Amygdala (tissue), 56 donors: ENCODE measurements at regions not wholly inside any gene's neighbourhood (a gene's known extent, or its start where the extent isn't known, plus 50 kb on each side); places are given as distances from the start of the nearest gene placed in this dataset.

Experiments used
- DNase-seq, 56 donors: peaks; one replicate each; lab custom pipeline; 2025; lab: John Stamatoyannopoulos, UW

- DNase-seq = no peak
These were observed 53.8 kb downstream of the ADM start for GRCh38 chr11:10358696-10359095.

GRCh38 chr11:10359171-10359570 lies 54.3 kb downstream of the ADM start:
- DNase-seq = no peak

GRCh38 chr11:10360835-10361234 lies 56.0 kb downstream of the ADM start:
- no peak for DNase-seq

- DNase-seq = no peak
These were observed 60.2 kb downstream of the ADM start for GRCh38 chr11:10365045-10365444.

- peak in 33 of 56 donors; percentile 7 to 62 (median 26) for DNase-seq
These were observed 61.9 kb downstream of the ADM start for GRCh38 chr11:10366568-10367331.

GRCh38 chr11:10371926-10372641 lies 67.2 kb downstream of the ADM start:
- no peak for DNase-seq

GRCh38 chr11:10373340-10373739 lies 68.5 kb downstream of the ADM start:
- peak in 5 of 56 donors; percentile 6 to 49 (median 14) for DNase-seq

GRCh38 chr11:10373929-10374328 lies 69.1 kb downstream of the ADM start:
- DNase-seq = no peak

GRCh38 chr11:10374386-10374785 lies 69.5 kb downstream of the ADM start:
- no peak for DNase-seq

- no peak for DNase-seq
These were observed 70.6 kb downstream of the ADM start for GRCh38 chr11:10375280-10375971.

GRCh38 chr11:10376061-10376460 lies 71.2 kb downstream of the ADM start:
- DNase-seq = no peak

- DNase-seq = no peak
These were observed 72.3 kb downstream of the ADM start for GRCh38 chr11:10377183-10377582.

- DNase-seq = no peak
These were observed 73.5 kb downstream of the ADM start for GRCh38 chr11:10378362-10378761.

- no peak for DNase-seq
These were observed 74.1 kb downstream of the ADM start for GRCh38 chr11:10379022-10379421.

GRCh38 chr11:10379426-10379825 lies 74.6 kb downstream of the ADM start:
- no peak for DNase-seq

- no peak for DNase-seq
These were observed 75.0 kb upstream of the AMPD3 start for GRCh38 chr11:10379871-10380568.

- no peak for DNase-seq
These were observed 74.1 kb upstream of the AMPD3 start for GRCh38 chr11:10380921-10381320.

GRCh38 chr11:10381736-10382135 lies 73.3 kb upstream of the AMPD3 start:
- no peak for DNase-seq

GRCh38 chr11:10382518-10382917 lies 72.5 kb upstream of the AMPD3 start:
- no peak for DNase-seq

- DNase-seq = no peak
These were observed 69.4 kb upstream of the AMPD3 start for GRCh38 chr11:10385696-10386095.

- DNase-seq = no peak
These were observed 68.7 kb upstream of the AMPD3 start for GRCh38 chr11:10386361-10386760.
